ENCODE measurements at regions not wholly inside any gene's neighbourhood (a gene's known extent, or its start where the extent isn't known, plus 50 kb on each side); places are given as distances from the start of the nearest gene placed in this dataset.

GRCh38 chr5:144024545-144024944 is 145.9 kb downstream of the YIPF5 start:
- Histone ChIP-seq H3K27me3 (replicated peaks; ENCODE audit: insufficient read depth) (no peaks in the 10 kb centered on the region), H3K9me3 (no peaks in the 10 kb centered on the region), H3K4me1 (replicated peaks) (no peaks in the 10 kb centered on the region), H3K36me3 (no peaks in the 10 kb centered on the region), H3K27ac (no peak overlapping the region), H3K4me3 (no peak overlapping the region)
- DNase-seq (ENCODE audit: low spot score), result no peak
- TF ChIP-seq POLR2A (IDR thresholded peaks at IDR 0.05) (no peak), POLR2AphosphoS5 (IDR thresholded peaks at IDR 0.05) (no peak), CTCF (IDR thresholded peaks at IDR 0.05) (no peak)
- intact Hi-C loops (cut with DNase I), result no loop called here

GRCh38 chr5:144026286-144026685 is 144.2 kb downstream of the YIPF5 start:
- Histone ChIP-seq H3K27me3 (replicated peaks; ENCODE audit: insufficient read depth) (no peaks in the 10 kb centered on the region), H3K4me1 (replicated peaks) (no peaks in the 10 kb centered on the region), H3K9me3 (no peaks in the 10 kb centered on the region), H3K4me3 (no peak overlapping the region), H3K36me3 (no peaks in the 10 kb centered on the region), H3K27ac (no peak overlapping the region)
- intact Hi-C loops (cut with DNase I), result no loop called here
- no peak for DNase-seq (ENCODE audit: low spot score)
- 70% methylated on average over 1 of the region's 1 CpG for WGBS
- TF ChIP-seq POLR2A (IDR thresholded peaks at IDR 0.05) (no peak), CTCF (IDR thresholded peaks at IDR 0.05) (no peak), POLR2AphosphoS5 (IDR thresholded peaks at IDR 0.05) (no peak)

- no peaks in the 10 kb centered on the region for H3K4me1 ChIP-seq (replicated peaks)
- TF ChIP-seq POLR2A (IDR thresholded peaks at IDR 0.05), result no peak
- no peak for TF ChIP-seq POLR2AphosphoS5 (IDR thresholded peaks at IDR 0.05)
- TF ChIP-seq CTCF (IDR thresholded peaks at IDR 0.05), result no peak
- H3K36me3 ChIP-seq, result no peaks in the 10 kb centered on the region
- no peak overlapping the region for H3K27ac ChIP-seq
- H3K9me3 ChIP-seq, result no peaks in the 10 kb centered on the region
- no peak for DNase-seq (ENCODE audit: low spot score)
- intact Hi-C loops (cut with DNase I), result no loop called here
- WGBS, result 14% methylated on average over 2 of the region's 2 CpGs
- H3K4me3 ChIP-seq, result no peak overlapping the region
- H3K27me3 ChIP-seq (replicated peaks; ENCODE audit: insufficient read depth), result no peaks in the 10 kb centered on the region
Observed at GRCh38 chr5:144028058-144028457, 142.4 kb downstream of the YIPF5 start.

GRCh38 chr5:144028636-144029035 is 141.8 kb downstream of the YIPF5 start:
- no peaks in the 10 kb centered on the region for H3K36me3 ChIP-seq
- intact Hi-C loops (cut with DNase I), result no loop called here
- H3K27ac ChIP-seq, result no peak overlapping the region
- no peaks in the 10 kb centered on the region for H3K4me1 ChIP-seq (replicated peaks)
- 5% methylated on average over 2 of the region's 2 CpGs for WGBS
- DNase-seq (ENCODE audit: low spot score), result no peak
- no peaks in the 10 kb centered on the region for H3K27me3 ChIP-seq (replicated peaks; ENCODE audit: insufficient read depth)
- no peaks in the 10 kb centered on the region for H3K9me3 ChIP-seq
- H3K4me3 ChIP-seq, result no peak overlapping the region
- TF ChIP-seq POLR2A (IDR thresholded peaks at IDR 0.05) (no peak), CTCF (IDR thresholded peaks at IDR 0.05) (no peak), POLR2AphosphoS5 (IDR thresholded peaks at IDR 0.05) (peak; percentile 51)

- 78% methylated on average over 5 of the region's 5 CpGs for WGBS
- H3K4me3 ChIP-seq, result no peak overlapping the region
- no peak for TF ChIP-seq POLR2AphosphoS5 (IDR thresholded peaks at IDR 0.05)
- no peaks in the 10 kb centered on the region for H3K9me3 ChIP-seq
- H3K27me3 ChIP-seq (replicated peaks; ENCODE audit: insufficient read depth), result no peaks in the 10 kb centered on the region
- intact Hi-C loops (cut with DNase I), result no loop called here
- no peak for DNase-seq (ENCODE audit: low spot score)
- H3K36me3 ChIP-seq, result no peaks in the 10 kb centered on the region
- no peaks in the 10 kb centered on the region for H3K4me1 ChIP-seq (replicated peaks)
- no peak overlapping the region for H3K27ac ChIP-seq
Observed at GRCh38 chr5:144030904-144031303, 139.6 kb downstream of the YIPF5 start.

All from prostate gland (tissue), 2 donors.